GM12878 (cell line): ENCODE measurements at regions not wholly inside any gene's neighbourhood (a gene's known extent, or its start where the extent isn't known, plus 50 kb on each side); places are given as distances from the start of the nearest gene placed in this dataset.

Source experiments
- ATAC-seq: fragments of 200-7000 bp; cut with Tn5 transposase; 3 replicates; pipeline ENCODE4 v1.9.1; 2020; ENCODE audit warnings: mild to moderate bottlenecking, moderate library complexity
- BruUV-seq: library from RNA; stranded (reverse); fragments of 400-500 nt; replicated peaks from 2 replicates; lab custom pipeline; 2021; lab: Mats Ljungman, UMichigan
- CTCF ChIA-PET: fragments of 300-600 bp; sonication (Branson Sonifier 250); formaldehyde crosslinking; extraction: SDS; loops from one replicate; lab custom pipeline; 2021; ENCODE audit warnings: inconsistent platforms; lab: Yijun Ruan, JAX
- POLR2A ChIA-PET: fragments of 350-600 bp; formaldehyde crosslinking; extraction: SDS; loops from one replicate; lab custom pipeline; 2021; ENCODE audit warnings: inconsistent platforms; lab: Charles Lee
- RAD21 ChIA-PET: fragments of 300-600 bp; sonication (Branson Sonifier 250); formaldehyde crosslinking; loops from one replicate; lab custom pipeline; 2023; ENCODE audit warnings: antibody characterized with exemption; ENCODE audit not compliant: unreplicated experiment; lab: Charles Lee
- SMC1A ChIA-PET: fragments of 300-600 bp; sonication (Branson Sonifier 250); formaldehyde crosslinking; loops from one replicate; lab custom pipeline; 2023; ENCODE audit not compliant: unreplicated experiment, uncharacterized antibody; lab: Charles Lee
- DNase-seq: peaks from one replicate; pipeline ENCODE4 v3.0.0-alpha.2; 2011; ENCODE audit warnings: low read depth, low spot score
- FAIRE-seq: peaks from 3 replicates; lab custom pipeline; 2011; peaks lifted over from hg19 to GRCh38; lab: Jason Lieb, UNC
- H2AFZ ChIP-seq: 2 replicates; pipeline ENCODE4 v1.6.0; 2011; ENCODE audit warnings: low read depth, low read length, control low read depth; ENCODE audit not compliant: control insufficient read depth
- H3K27ac ChIP-seq: 2 replicates; pipeline ENCODE4 v1.5.1; 2011; ENCODE audit warnings: control low read depth; ENCODE audit not compliant: control insufficient read depth, insufficient read depth
- H3K27me3 ChIP-seq, 2 experiments: replicated peaks in 1 of 2; 2 replicates each; pipeline versions ENCODE4 v1.6.0 to v1.6.1; 2011; ENCODE audit warnings: low read length in 1 of 2; ENCODE audit not compliant: control insufficient read depth in 2 of 2, insufficient read depth in 2 of 2
- H3K36me3 ChIP-seq, 2 experiments: 2 replicates each; pipeline ENCODE4 v1.5.1; 2011; ENCODE audit warnings: low read length in 1 of 2; ENCODE audit not compliant: control insufficient read depth in 2 of 2, insufficient read depth in 2 of 2
- H3K4me1 ChIP-seq: 2 replicates; pipeline ENCODE4 v1.6.1; 2011; ENCODE audit warnings: mild to moderate bottlenecking, low read length, moderate library complexity, mixed read lengths; ENCODE audit not compliant: control insufficient read depth, insufficient read depth
- H3K4me2 ChIP-seq: 2 replicates; pipeline ENCODE4 v1.6.0; 2011; ENCODE audit warnings: control low read depth; ENCODE audit not compliant: control insufficient read depth, insufficient read depth
- H3K4me3 ChIP-seq: fragments of 200-600 bp; sonication (generic); 2 replicates; pipeline ENCODE4 v1.5.1; 2016
- H3K79me2 ChIP-seq: 2 replicates; pipeline ENCODE4 v1.6.0; 2011; ENCODE audit warnings: low read length; ENCODE audit not compliant: control insufficient read depth, insufficient read depth
- H3K9ac ChIP-seq: 2 replicates; pipeline ENCODE4 v1.8.0; 2011; ENCODE audit warnings: low read length, control low read depth, mixed read lengths; ENCODE audit not compliant: control insufficient read depth, insufficient read depth
- H3K9me3 ChIP-seq: replicated peaks from 3 replicates; pipeline ENCODE4 v1.5.1; 2011; ENCODE audit warnings: mild to moderate bottlenecking, low read length; ENCODE audit not compliant: control insufficient read depth, insufficient read depth
- H4K20me1 ChIP-seq: 2 replicates; pipeline ENCODE4 v1.6.0; 2011; ENCODE audit not compliant: control insufficient read depth, insufficient read depth
- BHLHE40 ChIP-seq, 2 experiments: fragments of 450-650 bp in 1 of 2; IDR thresholded peaks; 2 replicates each; pipeline ENCODE4 v1.6.1; 2011 to 2017; ENCODE audit warnings: low read depth in 2 of 2, borderline replicate concordance in 1 of 2, improper control_type of control experiment in 1 of 2, low read length in 1 of 2, mild to moderate bottlenecking in 1 of 2
- CEBPZ ChIP-seq: fragments of 150-350 bp; IDR thresholded peaks from 2 replicates; pipeline ENCODE4 v1.6.1; 2016; ENCODE audit warnings: low read depth, low read length
- FOXM1 ChIP-seq: IDR thresholded peaks from 2 replicates; pipeline ENCODE4 v1.6.1; 2012; ENCODE audit warnings: low read depth, mild to moderate bottlenecking, inconsistent platforms, low read length, moderate library complexity
- HCFC1 ChIP-seq: fragments of 150-350 bp; IDR thresholded peaks from 2 replicates; pipeline ENCODE4 v1.6.1; 2014; ENCODE audit warnings: low read length
- HSF1 ChIP-seq: fragments of 150-350 bp; IDR thresholded peaks from 2 replicates; pipeline ENCODE4 v1.6.1; 2014; ENCODE audit warnings: mild to moderate bottlenecking, low read depth, low read length
- IRF3 ChIP-seq: fragments of 450-650 bp; IDR thresholded peaks from 2 replicates; pipeline ENCODE4 v1.6.1; 2014; ENCODE audit warnings: mild to moderate bottlenecking
- MYB ChIP-seq: fragments of 150-350 bp; IDR thresholded peaks from 2 replicates; pipeline ENCODE4 v1.6.1; 2014; ENCODE audit warnings: mild to moderate bottlenecking, low read depth, low read length, borderline replicate concordance
- PBX3 ChIP-seq: IDR thresholded peaks from 2 replicates; pipeline ENCODE4 v1.6.1; 2011; ENCODE audit warnings: mild to moderate bottlenecking, low read depth, low read length, moderate library complexity; ENCODE audit not compliant: insufficient replicate concordance
- POLR2A ChIP-seq: IDR thresholded peaks from 2 replicates; pipeline ENCODE4 v1.6.1; 2011; ENCODE audit warnings: low read depth, mild to moderate bottlenecking, low read length
- POLR2AphosphoS2 ChIP-seq: IDR thresholded peaks from 2 replicates; pipeline ENCODE4 v1.6.1; 2011; ENCODE audit warnings: low read depth, mild to moderate bottlenecking, low read length, improper control_type of control experiment, moderate library complexity
- RELA ChIP-seq: fragments of 450-650 bp; IDR thresholded peaks from 2 replicates; pipeline ENCODE4 v1.8.0; 2014; ENCODE audit warnings: borderline replicate concordance; ENCODE audit not compliant: partially characterized antibody
- SP1 ChIP-seq: IDR thresholded peaks from one replicate; pipeline ENCODE4 v1.6.1; 2011; ENCODE audit warnings: low read depth, low read length
- USF1 ChIP-seq: IDR thresholded peaks from 2 replicates; pipeline ENCODE4 v1.6.1; 2011; ENCODE audit warnings: borderline replicate concordance, low read depth, mild to moderate bottlenecking, moderate library complexity, mixed read lengths, low read length; ENCODE audit not compliant: insufficient read depth; ENCODE audit errors: extremely low read length
- WGBS: methylation state at CpG from one replicate; pipeline ENCODE4 v1.1.6; 2016; ENCODE audit warnings: low lambda C conversion rate; ENCODE audit not compliant: insufficient replicate concordance, insufficient coverage; ENCODE audit errors: missing lambda C conversion rate; 5-methylcytosine and 5-hydroxymethylcytosine counted together
- in situ Hi-C: fragments of 300-500 bp; cut with MboI; formaldehyde crosslinking; loops from 9 replicates; pipeline ENCODE4 v1.14.3; 2018; ENCODE audit warnings: mixed read lengths
- intact Hi-C: fragments of 100-400 bp; cut with micrococcal nuclease; formaldehyde crosslinking; loops from one replicate; pipeline ENCODE4 v1.14.2; 2022; ENCODE audit not compliant: unreplicated experiment

GRCh38 chr4:164115236-164115635, 620.7 kb downstream of the TMA16 start (continued):
- TF ChIP-seq HSF1: no peak

GRCh38 chr4:164116286-164116685, 621.8 kb downstream of the TMA16 start:
- POLR2A ChIA-PET: no interaction called here
- no peaks in the 10 kb centered on the region for H3K4me1 ChIP-seq
- no peaks in the 10 kb centered on the region for H3K9me3 ChIP-seq
- no peak overlapping the region for H3K9ac ChIP-seq
- no peak overlapping the region for H3K4me2 ChIP-seq
- intact Hi-C loops: no loop called here
- H3K4me3 ChIP-seq: no peak overlapping the region
- ATAC-seq: no peak
- BruUV-seq: no TSS peak
- 0% methylated on average over 1 of the region's 1 CpG for WGBS
- no peak overlapping the region for H2AFZ ChIP-seq
- H3K27me3 ChIP-seq: no peaks in the 10 kb centered on the region
- CTCF ChIA-PET: no interaction called here
- RAD21 ChIA-PET: no interaction called here
- no peak overlapping the region for H3K27ac ChIP-seq
- no peaks in the 10 kb centered on the region for H3K36me3 ChIP-seq
- no peak for FAIRE-seq
- no peaks in the 10 kb centered on the region for H3K79me2 ChIP-seq
- in situ Hi-C loops: no loop called here
- no peaks in the 10 kb centered on the region for H4K20me1 ChIP-seq
- no peak for DNase-seq
- SMC1A ChIA-PET: no interaction called here
- no peak for TF ChIP-seq PBX3
- no peak for TF ChIP-seq IRF3
- TF ChIP-seq SP1: no peak
- no peak for TF ChIP-seq BHLHE40 (IDR thresholded peaks at IDR 0.05; ENCODE audit: borderline replicate concordance in 1 of 2, low read depth in 2 of 2, low read length in 1 of 2)
- no peak for TF ChIP-seq POLR2AphosphoS2
- no peak for TF ChIP-seq FOXM1
- no peak for TF ChIP-seq HCFC1
- TF ChIP-seq USF1: no peak
- no peak for TF ChIP-seq POLR2A
- no peak for TF ChIP-seq RELA
- TF ChIP-seq MYB: no peak
- TF ChIP-seq CEBPZ: no peak
